ENCODE measurements at regions not wholly inside any gene's neighbourhood (a gene's known extent, or its start where the extent isn't known, plus 50 kb on each side); places are given as distances from the start of the nearest gene placed in this dataset.

GRCh38 chr1:110816945-110817344 lies 56.0 kb upstream of the CD53 start:
- in situ Hi-C loops (cut with HindIII; ENCODE audit: low pct_ligation_motif_present, low pct_unique_long_range_greater_than_20kb, low sequenced_read_pairs), result no loop called here
- no peak for DNase-seq

GRCh38 chr1:110811529-110811928 lies 61.4 kb upstream of the CD53 start:
- in situ Hi-C loops (cut with HindIII; ENCODE audit: low pct_ligation_motif_present, low pct_unique_long_range_greater_than_20kb, low sequenced_read_pairs), result no loop called here
- DNase-seq, result no peak

- no peak for DNase-seq
- in situ Hi-C loops (cut with HindIII; ENCODE audit: low pct_ligation_motif_present, low pct_unique_long_range_greater_than_20kb, low sequenced_read_pairs), result no loop called here
Observed at GRCh38 chr1:110800079-110800478, 72.9 kb upstream of the CD53 start.

GRCh38 chr1:110798691-110799256 lies 74.2 kb upstream of the CD53 start:
- no peak for DNase-seq
- in situ Hi-C loops (cut with HindIII; ENCODE audit: low pct_ligation_motif_present, low pct_unique_long_range_greater_than_20kb, low sequenced_read_pairs), result no loop called here

GRCh38 chr1:110788673-110789072 lies 84.3 kb upstream of the CD53 start:
- in situ Hi-C loops (cut with HindIII; ENCODE audit: low pct_ligation_motif_present, low pct_unique_long_range_greater_than_20kb, low sequenced_read_pairs), result no loop called here

GRCh38 chr1:110787328-110788071 lies 85.4 kb upstream of the CD53 start:
- no peak for DNase-seq
- in situ Hi-C loops (cut with HindIII; ENCODE audit: low pct_ligation_motif_present, low pct_unique_long_range_greater_than_20kb, low sequenced_read_pairs), result no loop called here

More at GRCh38 chr1:110788673-110789072, 84.3 kb upstream of the CD53 start:
- DNase-seq, result no peak

GRCh38 chr1:110786802-110787327 lies 86.1 kb upstream of the CD53 start:
- DNase-seq, result no peak
- in situ Hi-C loops (cut with HindIII; ENCODE audit: low pct_ligation_motif_present, low pct_unique_long_range_greater_than_20kb, low sequenced_read_pairs), result no loop called here

GRCh38 chr1:110785612-110786011 lies 87.3 kb upstream of the CD53 start:
- in situ Hi-C loops (cut with HindIII; ENCODE audit: low pct_ligation_motif_present, low pct_unique_long_range_greater_than_20kb, low sequenced_read_pairs), result no loop called here
- no peak for DNase-seq

- in situ Hi-C loops (cut with HindIII; ENCODE audit: low pct_ligation_motif_present, low pct_unique_long_range_greater_than_20kb, low sequenced_read_pairs), result no loop called here
Observed at GRCh38 chr1:110785055-110785454, 87.9 kb upstream of the CD53 start.

GRCh38 chr1:110783292-110783918 lies 89.5 kb upstream of the CD53 start:
- in situ Hi-C loops (cut with HindIII; ENCODE audit: low pct_ligation_motif_present, low pct_unique_long_range_greater_than_20kb, low sequenced_read_pairs), result no loop called here
- DNase-seq, result peak; percentile 50

More at GRCh38 chr1:110785055-110785454, 87.9 kb upstream of the CD53 start:
- no peak for DNase-seq

GRCh38 chr1:110781525-110781924 lies 91.4 kb upstream of the CD53 start:
- in situ Hi-C loops (cut with HindIII; ENCODE audit: low pct_ligation_motif_present, low pct_unique_long_range_greater_than_20kb, low sequenced_read_pairs), result no loop called here
- no peak for DNase-seq

- in situ Hi-C loops (cut with HindIII; ENCODE audit: low pct_ligation_motif_present, low pct_unique_long_range_greater_than_20kb, low sequenced_read_pairs), result no loop called here
- DNase-seq, result peak; percentile 50
Observed at GRCh38 chr1:110780600-110781484, 92.1 kb upstream of the CD53 start.

GRCh38 chr1:110779636-110780035 lies 93.3 kb upstream of the CD53 start:
- no peak for DNase-seq
- in situ Hi-C loops (cut with HindIII; ENCODE audit: low pct_ligation_motif_present, low pct_unique_long_range_greater_than_20kb, low sequenced_read_pairs), result no loop called here

- in situ Hi-C loops (cut with HindIII; ENCODE audit: low pct_ligation_motif_present, low pct_unique_long_range_greater_than_20kb, low sequenced_read_pairs), result no loop called here
- DNase-seq, result no peak
Observed at GRCh38 chr1:110778821-110779220, 94.1 kb upstream of the CD53 start.

GRCh38 chr1:110777228-110777627 lies 95.7 kb upstream of the CD53 start:
- in situ Hi-C loops (cut with HindIII; ENCODE audit: low pct_ligation_motif_present, low pct_unique_long_range_greater_than_20kb, low sequenced_read_pairs), result no loop called here
- no peak for DNase-seq

- DNase-seq, result no peak
- in situ Hi-C loops (cut with HindIII; ENCODE audit: low pct_ligation_motif_present, low pct_unique_long_range_greater_than_20kb, low sequenced_read_pairs), result no loop called here
Observed at GRCh38 chr1:110774398-110774797, 98.5 kb upstream of the CD53 start.

GRCh38 chr1:110773813-110774212 lies 99.1 kb upstream of the KCNA3 start:
- no peak for DNase-seq
- in situ Hi-C loops (cut with HindIII; ENCODE audit: low pct_ligation_motif_present, low pct_unique_long_range_greater_than_20kb, low sequenced_read_pairs), result no loop called here

GRCh38 chr1:110771245-110772022 lies 96.7 kb upstream of the KCNA3 start:
- in situ Hi-C loops (cut with HindIII; ENCODE audit: low pct_ligation_motif_present, low pct_unique_long_range_greater_than_20kb, low sequenced_read_pairs), result no loop called here
- no peak for DNase-seq

All from ACHN (cell line).